ENCODE measurements at regions not wholly inside any gene's neighbourhood (a gene's known extent, or its start where the extent isn't known, plus 50 kb on each side); places are given as distances from the start of the nearest gene placed in this dataset.

- ChIA-PET POLR2A (no interaction called here), CTCF (no interaction called here)
- no peak overlapping the region for H3K4me3 ChIP-seq (ENCODE audit: low read depth, low read length)
- DNase-seq (ENCODE audit: low read depth): no peak
- no peaks in the 10 kb centered on the region for H3K36me3 ChIP-seq (ENCODE audit: control insufficient read depth, insufficient read depth, low read length)
- H3K27me3 ChIP-seq (ENCODE audit: control insufficient read depth, insufficient read depth, low read length): no peaks in the 10 kb centered on the region
- TF ChIP-seq CTCF (IDR thresholded peaks at IDR 0.05; ENCODE audit: insufficient read depth, low read depth, low read length): no peak
Measured at GRCh38 chr19:16018801-16019551, 57.3 kb upstream of the TPM4 start.

- ChIA-PET CTCF (no interaction called here), POLR2A (no interaction called here)
- Histone ChIP-seq H3K4me3 (ENCODE audit: low read depth, low read length) (no peak overlapping the region), H3K27me3 (ENCODE audit: control insufficient read depth, insufficient read depth, low read length) (no peaks in the 10 kb centered on the region), H3K36me3 (ENCODE audit: control insufficient read depth, insufficient read depth, low read length) (no peaks in the 10 kb centered on the region)
- TF ChIP-seq CTCF (IDR thresholded peaks at IDR 0.05; ENCODE audit: insufficient read depth, low read depth, low read length): no peak
- no peak for DNase-seq (ENCODE audit: low read depth)
Measured at GRCh38 chr19:16019691-16020448, 56.4 kb upstream of the TPM4 start.

- POLR2A ChIA-PET: no interaction called here
- DNase-seq (ENCODE audit: low read depth): no peak
- no peak for TF ChIP-seq CTCF (IDR thresholded peaks at IDR 0.05; ENCODE audit: insufficient read depth, low read depth, low read length)
Measured at GRCh38 chr19:16021796-16022195, 54.5 kb upstream of the TPM4 start.

GRCh38 chr19:16022251-16022650, 54.0 kb upstream of the TPM4 start:
- H3K36me3 ChIP-seq (ENCODE audit: control insufficient read depth, insufficient read depth, low read length): no peaks in the 10 kb centered on the region
- peaks cover 2% of the 10 kb centered on the region; the same call in 1 of the 2 replicates for H3K27me3 ChIP-seq (ENCODE audit: control insufficient read depth, insufficient read depth, low read length)
- no peak overlapping the region for H3K4me3 ChIP-seq (ENCODE audit: low read depth, low read length)
- no peak for TF ChIP-seq CTCF (IDR thresholded peaks at IDR 0.05; ENCODE audit: insufficient read depth, low read depth, low read length)
- DNase-seq (ENCODE audit: low read depth): no peak
- ChIA-PET CTCF (no interaction called here), POLR2A (no interaction called here)

More at GRCh38 chr19:16021796-16022195, 54.5 kb upstream of the TPM4 start:
- H3K27me3 ChIP-seq (ENCODE audit: control insufficient read depth, insufficient read depth, low read length): peaks cover 2% of the 10 kb centered on the region; the same call in 1 of the 2 replicates
- H3K4me3 ChIP-seq (ENCODE audit: low read depth, low read length): no peak overlapping the region
- CTCF ChIA-PET: no interaction called here
- no peaks in the 10 kb centered on the region for H3K36me3 ChIP-seq (ENCODE audit: control insufficient read depth, insufficient read depth, low read length)

GRCh38 chr19:16022681-16023080, 53.6 kb upstream of the TPM4 start:
- CTCF ChIA-PET: no interaction called here
- H3K4me3 ChIP-seq (ENCODE audit: low read depth, low read length): no peak overlapping the region
- TF ChIP-seq CTCF (IDR thresholded peaks at IDR 0.05; ENCODE audit: insufficient read depth, low read depth, low read length): no peak
- POLR2A ChIA-PET: no interaction called here
- H3K27me3 ChIP-seq (ENCODE audit: control insufficient read depth, insufficient read depth, low read length): peaks cover 2% of the 10 kb centered on the region; the same call in 1 of the 2 replicates
- no peaks in the 10 kb centered on the region for H3K36me3 ChIP-seq (ENCODE audit: control insufficient read depth, insufficient read depth, low read length)
- no peak for DNase-seq (ENCODE audit: low read depth)
